ENCODE measurements at regions not wholly inside any gene's neighbourhood (a gene's known extent, or its start where the extent isn't known, plus 50 kb on each side); places are given as distances from the start of the nearest gene placed in this dataset.

GRCh38 chr22:48357196-48357595 is 1470.5 kb downstream of the BRD1 start:
- H3K36me3 Mint-ChIP-seq (ENCODE audit: low read depth): no peaks in the 10 kb centered on the region
- H3K27me3 Mint-ChIP-seq (ENCODE audit: low read depth): peaks cover 5% of the 10 kb centered on the region

DNA sequence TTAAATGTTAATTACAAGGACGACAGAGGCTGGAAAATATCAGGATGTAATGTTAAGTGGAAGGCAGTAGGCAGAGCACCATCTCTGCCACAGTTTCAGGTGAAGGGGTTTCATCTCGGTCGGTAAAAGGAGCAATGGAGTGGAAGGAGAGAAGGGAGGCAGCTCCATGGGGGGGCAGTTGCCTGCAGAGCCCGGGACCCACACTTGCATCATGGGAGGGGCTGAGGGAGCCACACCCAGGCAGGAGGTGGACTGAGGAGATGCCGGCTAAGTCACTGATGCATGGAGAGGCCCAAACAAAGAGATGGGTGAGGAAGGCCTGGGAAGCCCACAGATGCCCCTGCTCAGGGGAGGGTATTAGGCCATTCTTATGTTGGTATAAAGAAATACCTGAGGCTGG is 1470.9 kb downstream of the BRD1 start:
- Mint-ChIP-seq H3K27ac (no peak overlapping the region), H3K36me3 (ENCODE audit: low read depth) (no peaks in the 10 kb centered on the region), H3K4me1 (ENCODE audit: low read depth) (no peaks in the 10 kb centered on the region), H3K9me3 (no peaks in the 10 kb centered on the region), H3K4me3 (no peak overlapping the region), H3K27me3 (ENCODE audit: low read depth) (peaks cover 5% of the 10 kb centered on the region)
- DNase-seq: no peak
- intact Hi-C loops (cut with micrococcal nuclease): no loop called here
- CTCF ChIA-PET: no interaction called here

More at GRCh38 chr22:48357196-48357595, 1470.5 kb downstream of the BRD1 start:
- intact Hi-C loops (cut with micrococcal nuclease): no loop called here
- CTCF ChIA-PET: no interaction called here
- no peak for DNase-seq
- no peaks in the 10 kb centered on the region for H3K9me3 Mint-ChIP-seq
- no peak overlapping the region for H3K4me3 Mint-ChIP-seq
- no peaks in the 10 kb centered on the region for H3K4me1 Mint-ChIP-seq (ENCODE audit: low read depth)
- H3K27ac Mint-ChIP-seq: no peak overlapping the region

DNA sequence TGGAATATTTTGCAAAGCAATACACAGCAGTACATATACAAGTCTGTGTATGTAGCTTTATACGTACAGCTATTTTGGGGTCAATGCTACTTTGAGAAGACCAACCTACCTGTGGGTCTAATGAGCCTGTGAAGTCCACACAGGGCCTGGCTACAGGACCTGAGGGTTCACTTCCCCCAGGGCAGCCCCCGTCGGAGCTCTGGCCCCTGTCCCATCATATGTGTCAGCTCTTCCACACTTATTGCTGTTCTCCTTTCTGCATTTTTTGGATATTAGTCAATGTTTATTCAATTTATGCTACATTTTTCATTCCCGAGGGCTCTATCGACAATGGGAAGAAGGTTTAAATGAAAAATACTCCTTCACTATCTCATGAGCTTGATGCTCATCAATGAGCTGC is 1473.6 kb downstream of the BRD1 start:
- no peak overlapping the region for H3K4me3 Mint-ChIP-seq
- H3K9me3 Mint-ChIP-seq: no peaks in the 10 kb centered on the region
- CTCF ChIA-PET: no interaction called here
- no peak overlapping the region for H3K27ac Mint-ChIP-seq
- no peaks in the 10 kb centered on the region for H3K4me1 Mint-ChIP-seq (ENCODE audit: low read depth)
- no peak for DNase-seq
- peaks cover 5% of the 10 kb centered on the region for H3K27me3 Mint-ChIP-seq (ENCODE audit: low read depth)
- intact Hi-C loops (cut with micrococcal nuclease): no loop called here
- no peaks in the 10 kb centered on the region for H3K36me3 Mint-ChIP-seq (ENCODE audit: low read depth)

DNA sequence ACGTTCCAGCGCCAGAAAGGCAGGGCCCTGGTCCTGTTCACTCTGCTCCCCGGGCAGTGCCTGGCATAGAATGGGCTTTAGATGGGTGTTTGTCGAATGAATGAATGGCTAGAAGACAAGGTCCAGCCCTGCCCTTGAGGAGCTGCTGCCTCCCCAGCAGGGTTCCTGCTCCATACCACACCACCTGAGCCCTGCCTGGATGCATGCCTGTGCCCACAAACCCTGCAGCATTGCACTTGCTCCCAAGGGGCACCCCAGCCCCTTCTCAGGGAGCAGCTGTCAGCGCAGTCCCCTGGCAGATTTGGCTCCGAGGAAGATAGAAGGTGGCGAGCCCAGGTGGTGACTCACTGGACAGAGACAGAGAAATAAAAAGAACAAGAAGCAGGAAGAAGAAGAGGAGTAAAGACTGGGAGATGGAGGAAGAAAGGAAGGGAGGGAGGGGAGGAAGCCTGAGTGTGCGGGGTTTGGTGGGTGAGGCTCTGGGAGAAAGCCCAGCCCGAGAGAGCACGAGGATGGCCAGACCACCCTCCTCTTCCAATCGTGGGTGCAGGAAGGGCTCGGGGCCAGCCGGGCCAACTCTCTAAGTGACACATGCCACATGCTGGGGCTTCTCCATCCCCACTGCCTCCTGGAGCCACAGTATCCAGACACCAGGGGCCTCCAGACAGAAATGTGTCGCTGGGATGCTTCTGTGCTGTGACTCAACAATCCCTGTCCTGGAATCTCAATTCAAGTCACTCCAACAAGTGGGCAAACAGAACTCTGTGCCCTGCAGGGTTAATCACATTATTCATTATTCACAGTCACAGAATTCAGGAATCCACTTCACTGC is 1474.3 kb downstream of the BRD1 start:
- Mint-ChIP-seq H3K4me3 (no peak overlapping the region), H3K4me1 (ENCODE audit: low read depth) (no peaks in the 10 kb centered on the region), H3K9me3 (no peaks in the 10 kb centered on the region), H3K27ac (no peak overlapping the region), H3K27me3 (ENCODE audit: low read depth) (peaks cover 5% of the 10 kb centered on the region), H3K36me3 (ENCODE audit: low read depth) (no peaks in the 10 kb centered on the region)
- no peak for DNase-seq
- CTCF ChIA-PET: no interaction called here
- intact Hi-C loops (cut with micrococcal nuclease): no loop called here

DNA sequence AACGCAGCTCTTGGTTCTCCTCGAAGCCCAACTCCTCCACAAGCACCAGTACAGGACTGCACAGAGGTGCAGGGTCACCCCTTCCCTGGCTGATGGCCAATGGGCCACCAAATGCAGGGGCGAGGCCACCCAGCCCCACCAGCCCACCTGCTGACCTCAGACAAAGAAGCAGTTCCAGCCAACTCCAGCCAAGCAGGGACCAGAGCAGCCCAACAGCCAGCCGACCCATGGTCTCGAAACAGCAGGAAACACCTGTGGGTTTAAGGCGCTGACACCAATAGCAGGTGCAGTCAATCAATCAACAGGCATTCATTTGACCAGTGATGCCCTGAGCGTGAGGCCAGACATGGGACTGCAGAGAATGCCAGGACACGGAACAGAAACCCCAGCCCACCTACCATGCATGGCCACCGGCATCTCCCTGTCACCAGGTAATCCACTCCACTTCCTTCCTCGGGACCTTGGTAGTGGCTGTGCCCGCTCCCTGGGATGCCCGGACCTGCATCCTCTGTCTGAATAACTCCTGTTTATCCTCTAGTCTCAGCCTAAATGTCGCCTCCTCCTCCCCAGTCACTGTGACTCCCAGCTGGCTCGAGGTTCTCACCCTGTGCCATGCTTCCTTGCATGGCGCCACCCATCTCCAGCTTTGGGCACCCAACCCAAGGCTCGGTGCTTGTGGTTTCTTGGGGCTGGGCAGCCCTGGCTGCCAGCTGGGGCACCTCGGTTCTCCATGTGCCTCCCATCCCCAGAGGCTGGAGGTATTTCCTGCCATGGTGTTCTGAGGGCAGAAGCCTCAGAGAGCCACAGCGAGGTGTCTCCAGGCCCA is 1475.4 kb downstream of the BRD1 start:
- no peaks in the 10 kb centered on the region for H3K9me3 Mint-ChIP-seq
- DNase-seq: no peak
- no peaks in the 10 kb centered on the region for H3K36me3 Mint-ChIP-seq (ENCODE audit: low read depth)
- no peak overlapping the region for H3K27ac Mint-ChIP-seq
- no peaks in the 10 kb centered on the region for H3K4me1 Mint-ChIP-seq (ENCODE audit: low read depth)
- H3K27me3 Mint-ChIP-seq (ENCODE audit: low read depth): peaks cover 4% of the 10 kb centered on the region
- no peak overlapping the region for H3K4me3 Mint-ChIP-seq
- intact Hi-C loops (cut with micrococcal nuclease): no loop called here
- CTCF ChIA-PET: no interaction called here

DNA sequence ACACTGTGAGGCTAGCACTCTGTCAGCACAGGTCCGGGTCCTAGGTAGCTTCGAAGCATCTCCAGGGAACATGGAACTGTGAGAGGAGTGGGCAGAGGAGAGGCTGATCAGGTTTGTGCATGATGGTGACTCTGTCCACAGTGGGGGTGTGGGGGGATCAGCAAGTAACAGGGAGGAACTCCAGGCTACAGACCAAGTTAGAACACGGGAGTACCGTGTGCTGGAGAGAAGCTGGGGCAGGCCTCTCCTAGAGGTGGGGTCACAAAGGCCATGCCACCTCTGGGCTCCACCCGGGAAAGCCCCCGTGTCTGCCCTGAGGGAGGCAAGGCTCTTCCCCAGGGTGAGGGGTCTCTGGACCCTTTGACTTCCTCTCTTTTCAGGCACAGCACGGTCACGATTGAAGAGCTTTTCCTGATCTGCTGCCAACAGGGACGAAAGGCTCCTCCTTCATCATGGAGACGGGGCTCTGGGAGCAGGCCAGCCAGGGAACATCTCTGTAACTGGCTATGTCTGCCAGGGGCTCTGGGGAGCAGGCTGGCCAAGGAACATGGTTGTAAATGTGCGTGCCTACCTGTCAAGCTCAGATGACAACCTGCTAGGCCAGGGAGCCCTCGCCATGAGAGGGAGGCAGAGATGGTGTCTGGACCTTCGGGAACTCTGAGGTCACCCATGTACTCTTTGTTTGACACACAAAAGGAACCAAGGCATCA is 1476.1 kb downstream of the BRD1 start:
- no peaks in the 10 kb centered on the region for H3K36me3 Mint-ChIP-seq (ENCODE audit: low read depth)

GRCh38 chr22:48350456-48350855 is 1477.2 kb downstream of the BRD1 start:
- no peak overlapping the region for H3K27ac Mint-ChIP-seq
- H3K36me3 Mint-ChIP-seq (ENCODE audit: low read depth): no peaks in the 10 kb centered on the region
- DNase-seq: no peak
- intact Hi-C loops (cut with micrococcal nuclease): no loop called here
- no peak overlapping the region for H3K4me3 Mint-ChIP-seq
- H3K9me3 Mint-ChIP-seq: no peaks in the 10 kb centered on the region
- no peaks in the 10 kb centered on the region for H3K4me1 Mint-ChIP-seq (ENCODE audit: low read depth)
- CTCF ChIA-PET: no interaction called here
- H3K27me3 Mint-ChIP-seq (ENCODE audit: low read depth): no peaks in the 10 kb centered on the region

More for the DNA sequence above, 1476.1 kb downstream of the BRD1 start:
- peaks cover 2% of the 10 kb centered on the region for H3K27me3 Mint-ChIP-seq (ENCODE audit: low read depth)
- no peak overlapping the region for H3K4me3 Mint-ChIP-seq
- CTCF ChIA-PET: no interaction called here
- H3K9me3 Mint-ChIP-seq: no peaks in the 10 kb centered on the region
- H3K27ac Mint-ChIP-seq: no peak overlapping the region
- intact Hi-C loops (cut with micrococcal nuclease): no loop called here
- no peak for DNase-seq
- H3K4me1 Mint-ChIP-seq (ENCODE audit: low read depth): no peaks in the 10 kb centered on the region

DNA sequence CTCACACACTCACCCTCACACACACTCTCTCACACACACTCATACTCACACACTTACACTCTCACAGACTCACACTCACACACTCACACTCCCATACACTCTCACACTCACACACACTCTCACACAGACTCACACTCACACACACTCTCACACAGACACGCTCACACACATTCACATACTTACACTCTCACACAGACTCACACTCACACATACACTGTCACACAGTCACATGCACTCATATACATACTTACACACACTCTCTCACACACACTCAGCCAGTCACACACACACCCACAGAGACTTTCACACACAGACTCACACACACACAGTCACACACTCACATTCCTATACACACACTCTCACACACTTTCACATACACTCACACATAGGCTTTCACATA is 1478.8 kb downstream of the BRD1 start:
- no peaks in the 10 kb centered on the region for H3K9me3 Mint-ChIP-seq
- H3K27me3 Mint-ChIP-seq (ENCODE audit: low read depth): no peaks in the 10 kb centered on the region
- CTCF ChIA-PET: no interaction called here
- no peaks in the 10 kb centered on the region for H3K4me1 Mint-ChIP-seq (ENCODE audit: low read depth)
- no peak overlapping the region for H3K27ac Mint-ChIP-seq
- no peak for DNase-seq
- no peaks in the 10 kb centered on the region for H3K36me3 Mint-ChIP-seq (ENCODE audit: low read depth)
- no peak overlapping the region for H3K4me3 Mint-ChIP-seq
- intact Hi-C loops (cut with micrococcal nuclease): no loop called here

DNA sequence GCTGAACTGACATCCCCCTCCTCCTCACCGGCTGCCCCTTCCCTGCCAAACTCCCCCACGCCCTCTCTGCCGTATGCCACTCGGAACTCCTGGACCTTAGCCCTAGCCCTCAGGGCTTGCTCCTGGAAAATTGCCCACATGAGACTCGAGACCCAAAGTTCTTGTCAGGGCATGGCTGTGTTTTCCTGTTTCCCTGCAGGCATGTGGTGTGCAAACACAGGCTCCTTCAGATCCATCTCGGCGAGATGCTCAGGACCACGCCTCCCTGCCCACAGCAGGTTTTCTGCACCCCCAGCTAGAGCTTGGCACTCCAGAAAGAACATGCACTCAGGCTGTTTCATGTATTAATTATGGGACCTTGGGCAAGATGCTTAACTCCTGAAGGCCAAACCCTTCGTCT is 1480.4 kb downstream of the BRD1 start:
- H3K4me1 Mint-ChIP-seq (ENCODE audit: low read depth): no peaks in the 10 kb centered on the region
- intact Hi-C loops (cut with micrococcal nuclease): no loop called here
- no peaks in the 10 kb centered on the region for H3K27me3 Mint-ChIP-seq (ENCODE audit: low read depth)
- no peak overlapping the region for H3K27ac Mint-ChIP-seq
- H3K9me3 Mint-ChIP-seq: no peaks in the 10 kb centered on the region
- no peak overlapping the region for H3K4me3 Mint-ChIP-seq
- H3K36me3 Mint-ChIP-seq (ENCODE audit: low read depth): no peaks in the 10 kb centered on the region
- no peak for DNase-seq
- CTCF ChIA-PET: no interaction called here

GRCh38 chr22:48346911-48347310 is 1480.8 kb downstream of the BRD1 start:
- Mint-ChIP-seq H3K9me3 (no peaks in the 10 kb centered on the region), H3K27me3 (ENCODE audit: low read depth) (no peaks in the 10 kb centered on the region), H3K36me3 (ENCODE audit: low read depth) (no peaks in the 10 kb centered on the region), H3K4me3 (no peak overlapping the region), H3K4me1 (ENCODE audit: low read depth) (no peaks in the 10 kb centered on the region), H3K27ac (no peak overlapping the region)
- CTCF ChIA-PET: no interaction called here
- no peak for DNase-seq
- intact Hi-C loops (cut with micrococcal nuclease): no loop called here

- Mint-ChIP-seq H3K4me3 (no peak overlapping the region), H3K27me3 (ENCODE audit: low read depth) (peaks cover 1% of the 10 kb centered on the region), H3K36me3 (ENCODE audit: low read depth) (no peaks in the 10 kb centered on the region), H3K4me1 (ENCODE audit: low read depth) (no peaks in the 10 kb centered on the region), H3K27ac (no peak overlapping the region), H3K9me3 (no peaks in the 10 kb centered on the region)
- intact Hi-C loops (cut with micrococcal nuclease): no loop called here
- CTCF ChIA-PET: no interaction called here
- DNase-seq: no peak
Observed at GRCh38 chr22:48346311-48346710, 1481.4 kb downstream of the BRD1 start.

DNA sequence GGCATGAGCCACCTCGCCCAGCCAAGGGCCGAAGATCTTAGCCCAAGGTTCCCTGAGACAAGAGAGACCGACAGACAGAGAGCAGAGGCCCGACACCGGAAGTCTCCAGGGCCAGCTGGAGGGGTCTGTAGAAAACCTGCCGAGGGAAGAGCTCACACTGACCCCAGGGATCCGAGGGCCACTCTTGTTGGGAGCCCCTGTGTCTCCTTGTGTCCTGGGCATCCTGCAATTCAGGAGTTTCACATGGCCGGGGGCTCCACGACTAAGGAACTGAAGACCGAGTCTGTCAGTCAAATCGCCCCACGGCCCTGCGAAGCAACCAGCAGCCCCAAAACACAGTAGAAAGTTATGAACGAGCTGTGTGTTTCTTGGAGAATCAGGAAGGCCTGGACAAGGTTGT is 1482.0 kb downstream of the BRD1 start:
- CTCF ChIA-PET: no interaction called here
- H3K27ac Mint-ChIP-seq: no peak overlapping the region
- no peaks in the 10 kb centered on the region for H3K36me3 Mint-ChIP-seq (ENCODE audit: low read depth)
- H3K4me1 Mint-ChIP-seq (ENCODE audit: low read depth): no peaks in the 10 kb centered on the region
- H3K27me3 Mint-ChIP-seq (ENCODE audit: low read depth): peaks cover 1% of the 10 kb centered on the region
- H3K4me3 Mint-ChIP-seq: no peak overlapping the region
- H3K9me3 Mint-ChIP-seq: no peaks in the 10 kb centered on the region
- no peak for DNase-seq
- intact Hi-C loops (cut with micrococcal nuclease): no loop called here

Data from activated naive CD4-positive, alpha-beta T cell treated with anti-CD3 and anti-CD28 coated beads for 36 hours (primary cell).